NCI-H524 treated with DMSO at 0.1 percent for 48 hours (cell line): ENCODE measurements at regions not wholly inside any gene's neighbourhood (a gene's known extent, or its start where the extent isn't known, plus 50 kb on each side); places are given as distances from the start of the nearest gene placed in this dataset.

ENCODE experiments used
- DNase-seq: peaks from one replicate; lab custom pipeline; 2025; lab: John Stamatoyannopoulos, UW

DNA sequence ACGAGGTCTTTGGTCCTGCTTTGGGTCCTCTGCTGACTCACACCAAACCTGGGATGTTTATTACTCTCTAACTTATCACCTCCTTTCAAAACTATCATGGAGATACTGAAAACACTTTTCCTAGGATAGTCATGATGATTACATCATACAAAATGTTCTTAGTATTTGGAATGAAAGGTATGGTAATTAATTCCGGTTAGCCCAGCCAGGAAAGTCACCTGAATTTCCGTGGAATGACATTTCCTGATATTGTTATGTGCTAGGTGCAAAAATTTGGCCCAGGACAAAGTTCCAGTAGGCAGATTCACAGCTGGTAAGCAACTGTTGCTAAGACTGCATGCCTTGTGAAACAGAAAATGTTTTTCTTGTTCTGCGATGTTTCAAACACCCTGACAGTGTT is 203.4 kb downstream of the ZNF648 start:
- no peak for DNase-seq
